Stimulated activated CD8-positive, alpha-beta memory T cell treated with anti-CD3 and anti-CD28 coated beads, Interleukin-4, amount 100 ng/mL, for 48 hours (primary cell): ENCODE measurements at regions not wholly inside any gene's neighbourhood (a gene's known extent, or its start where the extent isn't known, plus 50 kb on each side); places are given as distances from the start of the nearest gene placed in this dataset.
A peak's percentile ranks its signal among the peaks of the same experiment; 100 is the strongest.
"Not testable (repeated sequence)": the region's sequence is repeated elsewhere in the genome, so short reads cannot be mapped to it uniquely, and the experiment has no call there.

Source experiments
- DNase-seq: peaks from one replicate; pipeline ENCODE4 v3.0.0-alpha.2; 2020

GRCh38 chr2:87468429-87468981 is 279.4 kb upstream of the PLGLB2 start:
- DNase-seq: not testable (repeated sequence)

GRCh38 chr2:87469180-87470151 is 278.4 kb upstream of the PLGLB2 start:
- peak; percentile 68 for DNase-seq

GRCh38 chr2:87470381-87471380 is 277.2 kb upstream of the PLGLB2 start:
- peak; percentile 78 for DNase-seq

- not testable (repeated sequence) for DNase-seq
Measured at GRCh38 chr2:87471478-87471877, 276.4 kb upstream of the PLGLB2 start.

DNA sequence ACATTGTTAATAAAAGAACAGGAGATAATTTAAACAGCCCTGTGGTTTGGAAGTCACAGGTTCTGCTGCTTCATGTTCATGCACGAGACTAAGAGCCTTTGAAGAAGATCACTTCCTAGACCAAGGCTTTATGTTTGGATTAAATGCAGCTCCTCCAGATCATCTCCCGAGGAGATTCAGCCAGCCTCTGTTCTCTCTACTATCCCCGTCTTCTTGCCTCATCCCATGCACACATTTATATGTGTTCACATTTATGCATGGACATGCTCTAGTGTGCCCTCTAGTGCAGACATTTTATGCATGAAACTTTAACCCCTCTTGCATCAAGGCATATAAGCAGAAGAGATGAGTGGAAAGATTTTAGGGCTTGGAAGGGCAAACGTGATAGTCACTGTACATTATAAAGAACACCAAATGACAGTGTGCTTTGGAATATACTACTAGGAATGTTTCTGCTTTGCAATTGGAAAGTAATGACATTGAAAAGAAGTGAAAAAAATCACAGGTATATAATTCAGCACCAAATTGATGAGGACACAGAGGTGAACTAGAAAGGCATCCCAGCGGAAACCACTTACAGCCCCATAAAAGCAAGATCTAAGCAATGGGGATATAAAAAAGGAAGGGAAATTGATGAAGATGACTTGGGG is 271.5 kb upstream of the PLGLB2 start:
- not testable (repeated sequence) for DNase-seq

DNA sequence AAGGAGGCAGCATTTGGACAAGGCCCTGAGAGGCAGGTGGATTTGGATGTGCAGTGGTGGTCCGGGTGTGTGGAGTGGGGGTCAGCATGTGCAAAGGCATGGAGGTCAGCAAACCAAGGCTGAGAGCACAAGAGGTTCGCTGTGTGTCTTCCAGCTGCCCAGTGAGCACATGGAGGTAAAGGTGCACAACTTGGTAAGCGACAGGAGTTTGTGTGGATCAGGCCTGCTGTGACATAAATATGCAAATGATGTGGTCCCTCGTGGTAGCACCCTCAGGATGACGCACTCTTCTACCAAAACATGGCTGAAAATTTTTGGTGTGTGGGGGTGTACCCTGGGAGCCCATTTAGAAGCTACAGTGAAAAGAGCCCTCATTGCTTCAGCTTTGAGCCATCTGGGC is 271.0 kb upstream of the PLGLB2 start:
- DNase-seq: peak; percentile 54

DNA sequence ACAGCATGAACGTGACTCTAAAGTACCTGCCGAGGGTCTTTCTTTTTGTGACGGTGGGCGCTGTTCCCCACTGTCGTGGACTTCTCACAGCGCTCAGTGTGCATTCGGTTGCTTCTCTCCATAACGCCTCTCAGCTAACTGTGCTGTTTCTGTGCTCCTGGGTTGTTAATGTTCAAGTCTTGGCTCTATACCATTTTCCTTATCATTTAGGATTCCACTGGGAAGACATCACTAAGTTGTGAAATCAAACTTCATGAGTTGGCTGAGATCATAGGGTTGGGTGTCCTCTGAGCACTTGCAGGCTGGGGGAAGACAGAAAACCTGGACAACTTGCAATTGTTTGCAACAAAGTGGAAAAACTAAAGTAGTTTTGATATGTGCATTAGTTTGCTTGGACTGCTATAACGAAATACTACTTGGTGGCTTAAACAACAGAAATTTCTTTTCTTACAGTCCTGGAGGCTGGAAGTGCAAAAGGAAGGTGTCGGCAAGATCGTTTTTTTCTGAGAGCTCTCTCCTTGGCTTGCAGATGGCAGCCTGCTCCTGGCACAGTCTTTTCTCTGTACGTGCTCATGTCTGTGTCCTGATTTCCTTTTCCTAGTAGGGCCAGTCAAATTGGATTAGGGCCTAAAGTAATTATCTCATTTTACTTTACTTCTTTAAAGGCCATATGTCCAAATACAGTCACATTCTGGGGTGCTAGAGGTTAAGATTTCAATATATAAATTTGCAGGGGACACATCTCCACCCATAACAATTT is 270.0 kb upstream of the PLGLB2 start:
- not testable (repeated sequence) for DNase-seq

- DNase-seq: not testable (repeated sequence)
Measured at GRCh38 chr2:87478911-87479310, 269.0 kb upstream of the PLGLB2 start.

DNA sequence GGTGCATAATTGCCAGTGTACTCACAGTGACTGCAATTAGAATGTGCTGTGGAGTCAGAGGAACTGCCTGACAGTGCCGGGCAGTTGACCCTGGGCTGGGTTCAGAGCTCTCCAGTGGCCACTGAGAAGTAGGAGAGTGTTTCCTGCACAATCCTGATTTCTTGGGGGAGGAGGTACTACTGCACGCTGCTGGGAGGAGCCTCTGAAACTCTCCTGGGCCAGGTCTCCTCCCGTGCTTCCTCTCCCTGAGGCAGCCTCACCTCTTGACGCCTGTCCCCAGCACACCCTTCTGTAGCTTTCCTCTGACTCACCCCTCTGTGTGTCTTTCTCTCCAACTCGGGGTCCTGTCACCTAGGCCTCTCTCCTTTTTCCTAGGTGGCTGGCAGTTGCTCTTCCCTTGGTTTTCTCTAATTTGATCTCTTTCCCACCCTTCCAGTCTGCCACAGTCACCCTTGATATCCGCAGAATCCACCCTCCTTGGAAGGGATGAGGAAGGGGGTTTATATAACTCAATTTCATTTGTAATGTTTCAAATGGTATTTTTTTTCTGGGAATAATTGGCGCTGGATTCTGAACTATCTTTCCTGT is 264.7 kb upstream of the PLGLB2 start:
- DNase-seq: not testable (repeated sequence)

- not testable (repeated sequence) for DNase-seq
Measured at GRCh38 chr2:87484363-87484762, 263.5 kb upstream of the PLGLB2 start.

- not testable (repeated sequence) for DNase-seq
Measured at GRCh38 chr2:87485455-87485854, 262.4 kb upstream of the PLGLB2 start.

GRCh38 chr2:87485884-87486283 is 262.0 kb upstream of the PLGLB2 start:
- not testable (repeated sequence) for DNase-seq

DNA sequence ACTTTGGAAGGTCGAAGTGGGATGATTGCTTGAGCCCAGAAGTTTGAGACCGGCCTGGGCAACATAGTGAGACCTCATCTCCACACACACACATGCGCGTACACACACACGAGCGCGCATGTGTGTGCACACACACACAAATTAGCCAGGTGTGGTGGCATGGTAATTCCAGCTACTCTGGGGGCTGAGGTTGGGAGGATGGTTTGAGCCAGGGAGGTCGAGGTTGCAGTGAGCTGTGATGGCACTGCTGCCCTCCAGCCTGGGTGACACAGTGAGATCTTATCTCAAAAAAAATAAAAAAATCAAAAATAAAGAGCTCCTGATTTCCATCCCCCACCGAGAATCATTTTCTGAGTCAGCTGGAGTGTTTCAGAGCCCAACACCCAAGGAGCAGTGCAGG is 261.5 kb upstream of the PLGLB2 start:
- DNase-seq: not testable (repeated sequence)

DNA sequence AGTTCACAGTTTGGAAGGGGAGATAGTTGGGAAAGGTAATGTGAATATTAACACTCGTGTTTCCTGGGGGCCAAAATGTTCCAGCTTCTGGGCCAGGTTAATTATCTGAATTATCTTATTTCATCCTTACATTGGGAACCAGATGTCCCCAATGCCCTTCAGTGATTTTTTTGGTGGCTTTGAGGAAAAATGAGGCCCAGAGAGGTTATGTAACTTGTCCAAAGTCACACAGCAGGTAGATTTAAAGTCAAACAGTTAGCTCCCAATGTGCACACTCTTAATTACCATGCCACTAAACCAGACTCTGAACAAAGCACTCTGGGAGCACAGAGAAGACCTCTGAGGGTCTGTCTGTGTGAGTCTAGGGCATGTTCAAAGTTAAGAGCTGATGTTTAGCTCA is 259.9 kb upstream of the PLGLB2 start:
- not testable (repeated sequence) for DNase-seq

- not testable (repeated sequence) for DNase-seq
Measured at GRCh38 chr2:87488991-87489390, 258.9 kb upstream of the PLGLB2 start.

GRCh38 chr2:87494846-87495245 is 253.0 kb upstream of the PLGLB2 start:
- DNase-seq: not testable (repeated sequence)

DNA sequence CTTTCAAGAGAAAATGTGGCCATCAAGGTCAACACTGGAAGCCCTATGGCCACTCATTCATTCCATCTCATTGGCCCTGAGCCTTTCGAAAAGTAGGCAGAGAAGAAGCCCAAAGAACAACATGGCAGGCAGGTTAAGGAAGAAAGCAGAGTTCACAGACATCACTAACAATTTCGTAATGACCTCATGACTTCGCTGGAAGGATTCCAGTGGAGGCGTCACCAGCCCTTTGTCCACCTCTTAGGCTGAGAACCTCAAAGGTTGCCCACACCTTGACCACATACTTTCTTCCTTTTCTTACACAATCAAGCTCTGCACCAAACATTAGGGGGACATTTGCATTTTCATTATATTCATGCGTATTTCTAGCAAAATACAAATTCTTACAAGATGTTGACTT is 252.4 kb upstream of the PLGLB2 start:
- not testable (repeated sequence) for DNase-seq

GRCh38 chr2:87496036-87497006 is 251.6 kb upstream of the PLGLB2 start:
- DNase-seq: not testable (repeated sequence)

- DNase-seq: not testable (repeated sequence)
Measured at GRCh38 chr2:87497135-87497534, 250.8 kb upstream of the PLGLB2 start.

- DNase-seq: not testable (repeated sequence)
Measured at GRCh38 chr2:87497700-87498099, 250.2 kb upstream of the PLGLB2 start.
